Cardiac septum (tissue), 1 donor: ENCODE measurements at regions not wholly inside any gene's neighbourhood (a gene's known extent, or its start where the extent isn't known, plus 50 kb on each side); places are given as distances from the start of the nearest gene placed in this dataset.
"Not testable (repeated sequence)": the region's sequence is repeated elsewhere in the genome, so short reads cannot be mapped to it uniquely, and the experiment has no call there.

Experiments used
- DNase-seq: peaks from one replicate; pipeline ENCODE4 v3.0.0-alpha.2; 2020; ENCODE audit warnings: low spot score
- intact Hi-C: fragments of 100-400 bp; cut with DNase I; formaldehyde crosslinking; loops from one replicate; pipeline ENCODE4 v1.14.0; 2022
- donor health status: DM: no; HTN: no; CAD: no.

DNA sequence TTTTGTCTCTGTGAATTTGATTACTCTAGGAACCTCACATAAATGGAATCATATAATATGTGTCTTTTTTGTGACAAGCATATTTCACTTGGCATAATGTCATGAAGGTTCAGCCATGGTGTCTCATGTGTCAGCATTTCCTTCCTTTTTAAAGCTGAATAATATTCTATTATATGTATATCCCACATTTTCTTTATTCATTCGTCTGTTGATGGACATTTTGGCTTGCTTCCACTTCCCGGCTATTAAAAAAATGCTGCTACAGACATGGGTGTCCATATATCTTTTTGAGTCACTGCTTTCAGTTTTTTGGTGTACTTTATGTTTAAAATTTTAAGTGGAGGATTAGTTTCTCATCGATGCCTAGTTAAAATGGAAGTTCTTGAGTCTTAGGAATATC is 59.8 kb upstream of the C5orf63 start:
- intact Hi-C loops: no loop called here
- no peak for DNase-seq

DNA sequence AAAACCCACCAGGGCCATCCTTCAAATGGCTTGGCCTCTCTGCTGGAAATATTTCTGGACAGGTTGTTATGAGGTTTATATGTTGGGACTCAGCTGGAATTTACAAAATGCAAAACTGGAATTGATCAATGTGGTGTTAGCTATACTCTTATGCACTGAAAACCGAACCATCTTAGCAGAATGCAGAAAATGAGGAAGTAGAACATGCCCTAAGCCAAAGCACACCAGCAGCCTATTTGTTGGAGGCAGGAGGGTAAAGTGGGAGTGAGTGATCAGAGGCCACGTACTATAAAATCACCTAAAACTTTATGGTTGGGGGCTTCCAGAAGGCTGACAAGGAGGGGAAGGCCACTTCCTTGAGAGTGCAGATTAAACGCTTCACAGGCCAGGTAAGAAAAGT is 63.6 kb upstream of the C5orf63 start:
- no peak for DNase-seq
- intact Hi-C loops: no loop called here

DNA sequence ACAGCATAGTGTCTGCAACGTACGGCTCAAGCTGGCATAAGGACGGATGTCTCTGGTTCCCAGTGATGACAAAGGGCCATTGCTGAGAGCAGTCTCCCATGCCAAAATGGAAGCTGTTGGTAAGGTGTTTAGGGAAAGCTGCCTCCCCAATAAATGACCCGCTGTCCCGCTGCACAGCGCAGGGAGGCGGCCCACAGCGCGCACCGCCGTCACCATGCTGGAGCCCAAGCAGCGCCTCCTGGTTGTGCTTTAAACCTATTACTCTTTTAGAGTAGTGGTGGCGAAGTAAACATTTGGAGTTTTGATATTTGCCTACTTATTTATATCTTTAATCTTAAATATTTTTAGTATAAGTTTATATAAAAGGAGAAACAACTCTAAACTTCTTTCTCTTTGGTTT is 70.4 kb upstream of the C5orf63 start:
- DNase-seq: no peak
- intact Hi-C loops: no loop called here

DNA sequence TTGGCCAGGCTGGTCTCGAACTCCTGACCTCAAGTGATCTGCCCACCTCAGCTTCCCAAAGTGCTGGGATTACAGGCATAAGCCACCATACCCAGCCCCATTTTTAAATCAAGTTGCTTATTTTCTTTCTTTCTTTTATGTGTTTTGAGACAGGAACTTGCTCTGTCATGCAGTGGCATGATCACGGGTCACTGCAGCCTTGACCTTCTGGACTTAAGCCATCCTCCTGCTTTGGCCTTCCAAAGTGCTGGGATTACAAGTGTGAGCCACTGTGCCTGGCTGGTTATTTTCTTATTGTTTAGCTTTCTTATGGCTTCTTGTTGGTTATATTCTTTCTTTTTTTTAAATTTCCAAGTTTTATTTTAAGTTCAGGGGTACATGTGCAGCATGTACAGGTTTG is 79.7 kb upstream of the C5orf63 start:
- intact Hi-C loops: no loop called here
- no peak for DNase-seq

DNA sequence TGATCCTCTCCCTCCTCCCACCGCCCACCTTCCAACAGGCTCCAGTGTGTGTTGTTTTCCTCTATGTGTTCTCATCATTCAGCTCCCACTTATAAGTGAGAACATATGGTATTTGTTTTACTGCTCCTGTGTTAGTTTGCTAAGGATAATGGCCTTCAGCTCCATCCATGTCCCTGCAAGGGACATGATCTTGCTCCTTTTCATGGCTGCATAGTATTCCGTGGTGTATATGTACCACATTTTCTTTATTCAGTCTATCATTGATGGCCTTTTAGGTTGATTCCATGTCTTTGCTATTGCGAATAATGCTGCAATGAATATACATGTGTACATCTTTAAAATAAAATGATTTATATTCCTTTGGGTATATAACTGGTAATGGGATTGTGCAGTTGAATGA is 80.2 kb upstream of the C5orf63 start:
- intact Hi-C loops: no loop called here
- no peak for DNase-seq

DNA sequence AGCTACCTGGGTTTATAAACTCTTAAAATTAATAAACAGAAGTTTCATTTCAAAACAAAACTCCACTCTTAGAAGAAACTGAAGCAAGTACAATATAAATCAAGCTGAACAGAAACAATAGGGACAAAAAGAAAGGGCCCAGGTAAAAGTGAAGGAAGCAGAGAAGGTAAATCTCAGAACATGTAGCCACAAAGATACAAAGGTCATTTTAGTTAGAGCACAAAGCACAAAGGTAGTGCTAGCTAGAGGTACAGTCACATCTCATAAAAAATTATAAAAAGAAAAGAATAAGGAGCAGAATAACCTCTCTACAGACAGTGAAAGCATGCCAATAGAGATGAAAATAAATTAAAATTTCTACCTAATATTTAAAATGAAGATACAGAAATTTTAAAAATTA is 90.4 kb upstream of the C5orf63 start:
- intact Hi-C loops: no loop called here
- no peak for DNase-seq

DNA sequence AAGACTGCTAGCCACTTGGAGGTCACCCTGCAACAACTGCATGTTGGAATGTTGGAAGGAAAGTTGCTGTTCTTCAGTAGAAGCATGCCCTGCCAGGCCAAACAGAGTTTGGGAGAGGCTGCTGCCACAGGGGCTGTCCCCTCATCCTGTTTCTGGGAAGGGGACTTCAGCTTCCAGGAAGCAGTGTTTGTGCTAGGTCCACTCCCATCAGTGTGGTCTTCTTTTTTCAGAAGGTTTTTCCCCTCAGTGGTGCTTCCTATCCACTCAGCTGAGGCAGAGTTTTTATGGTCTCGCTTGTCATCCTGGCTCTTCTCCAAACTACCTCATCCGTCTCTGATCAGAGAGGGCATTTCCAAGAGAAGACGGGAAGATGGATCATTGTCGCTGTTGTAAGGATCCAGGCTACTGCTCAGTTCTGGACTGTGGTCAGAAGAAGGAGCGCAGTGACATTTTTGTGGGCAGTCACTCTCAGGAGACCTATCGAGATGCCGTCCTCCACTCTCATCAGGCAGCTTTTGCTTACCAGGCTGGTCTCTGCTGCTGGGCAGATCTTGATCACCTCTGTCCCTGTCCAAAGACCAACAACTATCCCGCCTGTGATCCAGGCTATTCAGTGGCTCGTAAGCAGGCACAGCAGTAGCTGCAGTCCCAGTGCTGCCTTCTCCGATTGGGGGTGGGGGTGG is 97.8 kb upstream of the C5orf63 start:
- DNase-seq: no peak
- intact Hi-C loops: no loop called here

DNA sequence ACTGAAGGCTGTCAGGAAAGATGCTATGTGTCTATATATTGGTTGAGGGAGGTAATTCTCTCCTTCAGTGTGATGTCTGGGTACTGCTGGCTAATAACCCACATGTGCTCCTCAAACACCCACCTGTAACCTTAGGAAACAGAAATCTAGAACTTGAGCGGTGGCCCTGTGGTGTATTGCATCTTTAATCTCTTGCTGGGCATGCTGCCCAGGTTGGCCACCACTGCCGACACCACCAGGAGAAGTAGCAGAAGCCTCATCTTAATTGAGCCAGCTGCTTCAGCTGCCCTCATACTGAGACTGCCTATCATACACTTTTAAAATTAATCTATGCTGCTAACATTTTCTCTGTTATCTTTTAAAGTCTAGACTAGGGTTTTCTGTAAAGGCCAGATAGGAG is 103.5 kb upstream of the C5orf63 start:
- intact Hi-C loops: no loop called here
- DNase-seq: no peak

DNA sequence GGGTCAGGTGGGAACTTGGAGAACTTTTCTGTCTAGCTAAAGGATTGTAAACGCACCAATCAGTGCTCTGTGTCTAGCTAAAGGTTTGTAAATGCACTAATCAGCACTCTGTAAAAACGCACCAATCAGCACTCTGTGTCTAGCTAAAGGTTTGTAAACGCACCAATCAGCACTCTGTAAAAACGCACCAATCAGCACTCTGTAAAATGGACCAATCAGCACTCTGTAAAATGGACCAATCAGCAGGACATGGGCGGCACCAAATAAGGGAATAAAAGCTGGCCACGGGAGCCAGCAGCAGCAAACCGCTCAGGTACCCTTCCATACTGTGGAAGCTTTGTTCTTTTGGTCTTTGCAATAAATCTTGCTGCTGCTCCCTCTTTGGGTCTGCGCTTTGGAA is 108.0 kb upstream of the MEGF10 start:
- DNase-seq, intact Hi-C loops: not testable (repeated sequence)

DNA sequence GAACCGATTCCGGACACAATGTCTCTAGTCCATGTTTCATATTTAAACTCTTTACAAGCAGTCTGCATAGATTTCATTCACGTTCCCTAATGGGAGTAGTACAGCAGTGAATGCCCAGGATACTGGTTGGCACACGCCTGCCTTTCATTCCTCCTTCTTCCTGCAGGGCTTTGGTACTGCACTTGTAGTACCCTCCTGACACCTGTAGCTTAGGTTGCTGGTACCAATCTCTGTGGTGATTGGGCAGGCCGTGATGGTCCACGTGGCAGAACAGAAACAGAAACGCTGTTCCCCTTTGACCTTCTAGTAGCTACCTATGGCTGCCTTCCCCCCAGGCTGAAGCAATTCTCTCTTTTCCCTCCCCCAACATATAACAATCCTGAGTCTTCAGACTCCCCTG is 107.3 kb upstream of the MEGF10 start:
- intact Hi-C loops: no loop called here

DNA sequence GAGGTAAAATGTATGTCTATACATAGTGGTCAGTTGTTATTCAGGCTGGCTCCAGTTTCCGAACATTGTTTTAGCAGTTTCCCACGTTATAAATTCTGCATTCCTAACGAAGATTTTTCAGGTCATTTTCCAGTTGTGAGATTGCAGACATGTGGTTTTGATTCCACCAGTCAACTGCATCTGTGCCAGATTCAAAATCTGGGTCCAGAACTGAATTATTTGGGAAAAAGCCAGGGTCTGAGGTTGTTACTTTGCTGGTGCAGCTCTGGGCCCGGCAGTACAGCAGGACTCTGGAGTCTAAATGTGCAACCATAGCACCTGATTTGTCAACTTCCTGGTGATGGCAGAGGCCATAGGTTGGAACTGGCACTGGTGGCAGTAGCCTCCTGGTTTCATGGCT is 105.7 kb upstream of the MEGF10 start:
- DNase-seq: no peak
- intact Hi-C loops: no loop called here

More for the DNA sequence above, 107.3 kb upstream of the MEGF10 start:
- no peak for DNase-seq

DNA sequence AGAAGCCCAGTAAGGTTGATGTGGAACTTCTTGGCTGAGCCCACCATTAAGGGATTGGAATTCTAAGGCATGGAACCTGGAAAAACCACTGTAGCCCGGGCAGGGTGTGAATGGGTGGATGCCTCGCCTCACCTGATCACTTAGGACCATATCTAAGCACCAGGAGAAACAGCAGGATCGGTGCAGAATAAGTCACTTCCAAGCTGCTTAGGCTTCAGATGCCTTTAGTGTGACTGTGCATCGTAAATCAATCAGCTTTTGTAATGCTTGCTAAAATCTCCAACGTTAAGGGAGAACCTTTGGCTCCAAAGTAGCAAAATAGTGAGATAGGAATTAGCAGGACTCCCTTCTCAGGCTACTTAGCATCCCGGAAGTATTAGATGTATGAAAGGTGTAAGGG is 103.9 kb upstream of the MEGF10 start:
- intact Hi-C loops: no loop called here
- no peak for DNase-seq

DNA sequence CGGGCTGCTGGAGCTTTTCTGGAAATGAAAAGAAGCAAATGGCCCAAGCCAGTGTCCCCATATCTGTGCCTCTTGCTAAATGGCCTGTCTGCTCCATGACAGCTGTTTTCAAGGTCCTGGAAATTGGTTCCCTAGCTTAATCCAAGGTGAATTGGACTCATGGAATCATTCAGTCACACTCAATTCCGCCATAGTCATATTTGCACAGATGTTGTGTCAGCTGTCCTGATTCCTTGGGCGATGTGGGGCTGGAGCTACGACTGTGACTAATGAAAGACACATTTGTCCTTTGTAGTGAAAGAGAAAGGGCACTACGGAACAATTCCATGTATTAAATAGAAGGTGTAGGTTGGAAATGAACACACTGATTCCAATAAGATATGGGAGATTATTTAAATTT is 102.9 kb upstream of the MEGF10 start:
- intact Hi-C loops: no loop called here
- no peak for DNase-seq

DNA sequence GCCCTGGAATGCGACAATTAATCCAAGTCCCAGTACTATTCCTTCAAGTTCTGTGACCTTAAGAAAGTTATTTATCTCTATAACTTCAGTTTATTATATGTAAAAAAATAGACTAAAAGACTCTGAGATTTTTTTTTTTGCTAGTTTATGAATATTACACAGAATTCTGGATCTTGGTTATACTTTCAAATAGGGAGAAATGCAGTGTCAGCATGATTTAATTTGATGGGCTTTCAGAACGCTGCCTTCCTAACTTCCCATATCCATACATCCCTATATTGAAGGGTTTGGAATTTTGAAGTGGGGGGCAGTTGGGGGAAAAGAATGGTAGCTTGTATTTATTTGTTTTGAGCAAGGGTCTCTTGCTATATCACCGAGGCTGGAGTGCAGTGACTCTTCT is 98.4 kb upstream of the MEGF10 start:
- intact Hi-C loops: no loop called here
- DNase-seq: no peak

DNA sequence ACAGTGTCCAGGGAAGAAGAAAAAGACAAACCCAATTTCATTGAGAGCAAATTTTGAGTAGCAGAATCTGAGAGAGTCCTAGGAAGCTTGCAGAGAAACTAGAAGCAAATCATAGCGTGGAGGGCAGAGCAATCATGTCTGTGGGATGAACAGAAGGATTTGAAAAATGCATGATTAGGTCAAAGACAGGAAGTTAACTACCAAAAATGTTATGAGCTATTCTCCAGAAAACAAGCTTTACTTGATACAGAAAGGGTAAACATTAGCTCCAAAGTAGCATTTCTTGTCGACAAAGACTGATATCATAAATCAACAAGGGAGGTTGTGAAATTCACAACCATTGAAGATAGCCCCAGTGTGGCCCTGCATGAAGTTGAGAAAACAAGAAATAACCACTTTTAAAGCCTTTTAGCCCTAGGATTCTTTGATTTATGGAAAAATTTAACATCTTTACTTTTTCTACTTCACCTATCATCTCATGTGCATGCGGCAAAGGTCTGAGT is 97.7 kb upstream of the MEGF10 start:
- intact Hi-C loops: no loop called here
- no peak for DNase-seq

DNA sequence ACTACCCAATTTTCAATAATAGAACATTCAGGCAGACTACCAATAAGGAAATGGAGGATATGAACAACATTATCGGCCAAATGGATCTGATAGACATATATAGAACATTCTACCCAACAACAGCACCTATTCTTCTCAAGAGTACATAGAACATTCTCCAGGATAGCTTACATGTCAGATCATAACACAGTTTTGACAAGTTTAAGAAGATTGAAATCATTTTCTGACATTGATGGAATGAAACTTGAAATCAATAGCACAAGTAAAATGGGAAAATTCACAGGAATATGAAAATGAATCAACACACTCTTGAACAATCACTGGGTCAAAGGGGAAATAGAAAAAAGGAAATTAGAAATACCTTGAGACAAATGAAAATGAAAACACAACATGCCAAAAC is 94.6 kb upstream of the MEGF10 start:
- no peak for DNase-seq
- intact Hi-C loops: no loop called here

DNA sequence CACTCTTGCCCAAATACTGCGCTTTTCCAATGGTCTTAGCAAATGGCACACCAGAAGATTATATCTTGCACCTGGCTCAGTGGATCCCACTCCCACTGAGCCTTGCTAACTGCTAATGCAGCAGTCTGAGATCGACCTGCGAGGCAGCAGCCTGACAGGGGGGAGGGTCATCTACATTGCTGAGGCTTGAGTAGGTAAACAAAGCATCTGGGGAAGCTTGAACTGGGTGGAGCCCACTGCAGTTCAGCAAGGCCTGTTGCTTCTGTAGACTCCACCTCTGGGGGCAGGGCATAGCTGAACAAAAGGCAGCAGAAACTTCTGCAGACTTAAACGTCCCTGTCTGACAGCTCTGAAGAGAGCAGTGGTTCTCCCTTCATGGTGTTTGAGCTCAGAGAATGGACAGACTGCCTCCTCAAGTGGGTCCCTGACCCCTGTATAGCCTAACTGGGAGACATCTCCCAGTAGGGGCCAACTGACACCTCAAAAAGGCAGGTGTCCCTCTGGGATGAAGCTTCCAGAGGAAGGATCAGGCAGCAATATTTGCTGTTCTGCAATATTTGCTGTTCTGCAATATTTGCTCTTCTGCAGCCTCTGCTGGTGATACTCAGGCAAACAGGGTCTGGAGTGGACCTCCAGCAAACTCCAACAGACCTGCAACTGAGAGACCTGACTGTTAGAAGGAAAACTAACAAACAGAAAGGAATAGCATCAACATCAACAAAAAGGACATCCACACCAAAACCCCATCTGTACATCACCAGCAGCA is 93.0 kb upstream of the MEGF10 start:
- DNase-seq, intact Hi-C loops: not testable (repeated sequence)

DNA sequence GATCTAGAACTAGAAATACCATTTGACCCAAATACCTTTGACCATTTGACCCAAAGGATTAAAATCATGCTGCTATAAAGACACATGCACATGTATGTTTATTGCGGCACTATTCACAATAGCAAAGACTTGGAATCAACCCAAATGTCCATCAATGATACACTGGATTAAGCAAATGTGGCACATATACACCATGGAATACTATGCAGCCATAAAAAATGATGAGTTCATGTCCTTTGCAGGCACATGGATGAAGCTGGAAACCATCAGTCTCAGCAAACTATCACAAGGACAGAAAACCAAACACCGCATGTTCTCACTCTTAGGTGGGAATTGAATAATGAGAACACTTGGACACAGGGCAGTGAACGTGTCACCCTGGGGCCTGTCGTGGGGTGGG is 87.9 kb upstream of the MEGF10 start:
- intact Hi-C loops, DNase-seq: not testable (repeated sequence)

DNA sequence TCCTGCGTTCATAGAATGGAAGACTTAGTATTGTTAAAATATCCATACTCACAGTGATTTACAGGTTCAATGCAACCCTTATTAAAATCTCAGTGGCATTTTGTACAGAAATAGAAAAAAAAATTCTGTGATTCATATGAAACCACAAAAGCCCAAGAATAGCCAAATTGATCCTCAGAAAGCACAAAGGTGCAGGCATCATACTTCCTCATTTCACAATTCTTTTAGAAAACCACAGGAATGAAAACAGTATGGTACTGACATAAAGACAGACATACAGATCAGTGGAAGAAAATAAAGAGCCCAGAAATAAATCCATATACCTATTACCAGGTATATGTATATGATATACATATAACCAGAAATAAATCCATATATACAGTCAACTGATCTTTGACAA is 86.8 kb upstream of the MEGF10 start:
- intact Hi-C loops: no loop called here
- DNase-seq: no peak

DNA sequence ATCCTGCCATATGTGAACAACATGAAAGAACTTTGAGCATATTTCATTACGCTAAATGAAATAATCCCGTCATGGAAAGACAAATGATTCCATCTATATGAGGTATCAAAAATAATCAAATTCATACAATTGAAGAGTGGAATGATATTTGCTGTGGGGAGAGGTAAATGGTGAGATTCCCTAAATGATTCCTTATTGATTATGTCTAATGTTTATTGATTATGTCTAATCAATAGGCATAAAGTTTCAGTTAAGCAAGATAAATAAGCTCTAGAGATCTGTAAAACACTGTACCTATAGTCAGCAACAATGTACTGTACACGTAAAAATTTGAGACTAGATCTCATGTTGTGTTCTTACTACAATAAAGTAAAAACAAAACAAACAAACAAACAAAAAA is 85.4 kb upstream of the MEGF10 start:
- DNase-seq: no peak
- intact Hi-C loops: no loop called here

DNA sequence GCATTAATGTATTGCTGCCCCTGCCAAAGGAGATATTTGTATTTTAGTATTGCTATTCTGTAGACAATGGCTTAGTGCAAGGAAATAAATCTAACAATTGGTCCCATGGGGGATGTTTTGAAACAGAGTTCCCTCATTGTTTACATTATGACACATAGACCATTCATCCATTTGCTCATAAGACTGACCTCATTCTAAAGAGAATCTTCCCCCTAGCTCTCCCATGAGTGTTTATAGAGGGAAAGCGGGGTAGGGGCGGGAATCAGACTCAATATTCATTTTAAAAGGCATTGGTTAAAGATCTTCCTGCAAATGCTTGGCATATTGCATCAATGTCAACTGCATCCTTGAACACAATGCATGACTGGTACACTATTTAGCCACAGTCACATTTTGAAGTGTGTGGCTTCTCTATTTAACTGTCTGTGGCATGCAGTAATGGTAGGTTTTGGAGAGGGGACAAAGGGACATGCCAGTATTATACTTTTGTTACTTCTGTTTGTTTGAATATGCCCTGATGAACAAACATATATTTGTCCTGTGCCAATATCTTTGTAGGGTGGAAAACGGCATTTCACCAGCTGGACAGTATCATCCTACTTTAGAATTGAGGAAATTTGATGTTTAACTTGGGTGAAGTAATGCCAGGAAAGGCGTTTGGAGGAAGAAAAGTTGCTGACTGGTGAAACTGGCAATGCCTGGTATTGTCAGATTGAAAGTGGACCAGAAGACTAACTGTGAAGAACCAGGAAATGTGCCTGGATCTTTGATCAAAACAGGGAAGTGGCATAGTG is 84.1 kb upstream of the MEGF10 start:
- intact Hi-C loops: no loop called here
- no peak for DNase-seq
